Activated CD8-positive, alpha-beta T cell treated with anti-CD3 and anti-CD28 coated beads for 36 hours (primary cell): ENCODE measurements at regions not wholly inside any gene's neighbourhood (a gene's known extent, or its start where the extent isn't known, plus 50 kb on each side); places are given as distances from the start of the nearest gene placed in this dataset.

Experiments
- ATAC-seq: fragments of 200-7000 bp; cut with Tn5 transposase; one replicate; pipeline ENCODE4 v1.10.0; 2021; ENCODE audit warnings: mild to moderate bottlenecking, moderate library complexity
- CTCF ChIA-PET: fragments of 350-600 bp; sonication (Branson Sonifier 250); formaldehyde crosslinking; loops from one replicate; lab custom pipeline; 2021; ENCODE audit warnings: antibody characterized with exemption; lab: Charles Lee
- POLR2A ChIA-PET: fragments of 350-600 bp; sonication (Branson Sonifier 250); formaldehyde crosslinking; loops from one replicate; lab custom pipeline; 2021; ENCODE audit warnings: antibody characterized with exemption; lab: Charles Lee
- DNase-seq: peaks from one replicate; pipeline ENCODE4 v3.0.0-alpha.2; 2020
- H3K27ac Mint-ChIP-seq: one replicate; pipeline ENCODE4 v1.8.0; 2021; ENCODE audit warnings: mild to moderate bottlenecking, mixed read lengths
- H3K27me3 Mint-ChIP-seq: one replicate; pipeline ENCODE4 v1.8.0; 2021; ENCODE audit warnings: mixed read lengths
- H3K36me3 Mint-ChIP-seq: one replicate; pipeline ENCODE4 v1.8.0; 2021; ENCODE audit warnings: low read depth, mixed read lengths
- H3K4me1 Mint-ChIP-seq: one replicate; pipeline ENCODE4 v1.8.0; 2021; ENCODE audit warnings: low read depth, mixed read lengths
- H3K4me3 Mint-ChIP-seq: one replicate; pipeline ENCODE4 v1.8.0; 2021; ENCODE audit warnings: mild to moderate bottlenecking, moderate library complexity, mixed read lengths
- H3K9me3 Mint-ChIP-seq: one replicate; pipeline ENCODE4 v1.8.0; 2021; ENCODE audit warnings: mixed read lengths
- intact Hi-C: fragments of 100-400 bp; cut with micrococcal nuclease; formaldehyde crosslinking; loops from one replicate; pipeline ENCODE4 v1.10.0; 2022
- TF ChIP-seq, protein P1 (sequence below): fragments of 200-600 bp; IDR thresholded peaks from one replicate; pipeline ENCODE4 v1.8.0; 2022; ENCODE audit warnings: antibody characterized with exemption, mild to moderate bottlenecking

DNA sequence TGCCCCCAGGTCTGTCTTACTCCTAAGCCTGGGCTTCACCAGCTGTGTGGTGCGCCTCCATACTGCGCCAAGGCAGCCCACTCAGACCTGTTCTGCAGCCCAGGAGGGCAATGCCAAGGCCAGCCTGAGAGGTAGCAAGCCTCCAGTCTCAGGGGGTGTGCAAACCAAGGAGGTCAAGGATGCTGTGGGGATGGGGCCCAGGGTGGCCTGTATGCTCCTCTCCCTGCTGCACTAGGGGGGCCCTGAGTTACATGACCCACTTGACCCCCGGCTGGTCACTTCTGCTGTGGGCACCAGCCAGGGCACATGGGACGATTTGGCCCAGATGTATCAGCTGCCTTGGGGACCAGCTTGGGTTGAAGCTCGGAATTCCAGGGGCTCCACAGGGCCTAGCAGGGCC is 70.0 kb upstream of the SLC6A6 start:
- CTCF ChIA-PET: interaction anchor here (0.5 kb wide), 1 partner anchor 136 kb away, joined by 3 read pairs; no protein-coding TSS in a partner anchor
- H3K27me3 Mint-ChIP-seq: peaks cover 3% of the 10 kb centered on the region
- H3K4me3 Mint-ChIP-seq: no peak overlapping the region
- H3K4me1 Mint-ChIP-seq: no peaks in the 10 kb centered on the region
- intact Hi-C loops: no loop called here
- H3K27ac Mint-ChIP-seq: no peak overlapping the region
- POLR2A ChIA-PET: no interaction called here
- ATAC-seq (no peak), DNase-seq (no peak)
- no peaks in the 10 kb centered on the region for H3K9me3 Mint-ChIP-seq
- no peaks in the 10 kb centered on the region for H3K36me3 Mint-ChIP-seq
- TF ChIP-seq, protein P1, sequence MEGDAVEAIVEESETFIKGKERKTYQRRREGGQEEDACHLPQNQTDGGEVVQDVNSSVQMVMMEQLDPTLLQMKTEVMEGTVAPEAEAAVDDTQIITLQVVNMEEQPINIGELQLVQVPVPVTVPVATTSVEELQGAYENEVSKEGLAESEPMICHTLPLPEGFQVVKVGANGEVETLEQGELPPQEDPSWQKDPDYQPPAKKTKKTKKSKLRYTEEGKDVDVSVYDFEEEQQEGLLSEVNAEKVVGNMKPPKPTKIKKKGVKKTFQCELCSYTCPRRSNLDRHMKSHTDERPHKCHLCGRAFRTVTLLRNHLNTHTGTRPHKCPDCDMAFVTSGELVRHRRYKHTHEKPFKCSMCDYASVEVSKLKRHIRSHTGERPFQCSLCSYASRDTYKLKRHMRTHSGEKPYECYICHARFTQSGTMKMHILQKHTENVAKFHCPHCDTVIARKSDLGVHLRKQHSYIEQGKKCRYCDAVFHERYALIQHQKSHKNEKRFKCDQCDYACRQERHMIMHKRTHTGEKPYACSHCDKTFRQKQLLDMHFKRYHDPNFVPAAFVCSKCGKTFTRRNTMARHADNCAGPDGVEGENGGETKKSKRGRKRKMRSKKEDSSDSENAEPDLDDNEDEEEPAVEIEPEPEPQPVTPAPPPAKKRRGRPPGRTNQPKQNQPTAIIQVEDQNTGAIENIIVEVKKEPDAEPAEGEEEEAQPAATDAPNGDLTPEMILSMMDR: no peak

DNA sequence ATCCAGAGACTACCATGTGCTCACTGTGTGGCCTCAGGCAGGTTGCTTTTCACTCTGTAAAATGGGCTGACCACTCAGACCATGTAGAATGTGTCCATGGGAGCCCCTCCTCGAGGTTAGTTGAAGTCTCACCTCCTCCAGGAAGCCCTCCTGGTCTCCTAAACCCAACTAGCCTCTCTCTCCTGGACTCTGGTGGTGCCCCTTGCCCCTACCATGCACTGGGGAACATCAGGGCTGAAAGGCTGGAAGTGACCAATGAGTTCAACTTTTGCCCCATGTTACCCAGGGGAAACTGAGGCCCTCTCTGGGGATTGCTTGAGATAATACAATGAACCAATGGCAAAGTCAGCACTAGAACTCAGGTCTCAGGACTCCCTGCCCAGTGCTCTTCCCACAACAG is 69.2 kb upstream of the SLC6A6 start:
- CTCF ChIA-PET: no interaction called here
- no peaks in the 10 kb centered on the region for H3K4me1 Mint-ChIP-seq
- H3K27me3 Mint-ChIP-seq: peaks cover 3% of the 10 kb centered on the region
- no peak for DNase-seq
- H3K27ac Mint-ChIP-seq: no peak overlapping the region
- H3K36me3 Mint-ChIP-seq: no peaks in the 10 kb centered on the region
- intact Hi-C loops: no loop called here
- ATAC-seq: no peak
- POLR2A ChIA-PET: no interaction called here
- TF ChIP-seq, protein P1: no peak
- no peaks in the 10 kb centered on the region for H3K9me3 Mint-ChIP-seq
- H3K4me3 Mint-ChIP-seq: no peak overlapping the region

DNA sequence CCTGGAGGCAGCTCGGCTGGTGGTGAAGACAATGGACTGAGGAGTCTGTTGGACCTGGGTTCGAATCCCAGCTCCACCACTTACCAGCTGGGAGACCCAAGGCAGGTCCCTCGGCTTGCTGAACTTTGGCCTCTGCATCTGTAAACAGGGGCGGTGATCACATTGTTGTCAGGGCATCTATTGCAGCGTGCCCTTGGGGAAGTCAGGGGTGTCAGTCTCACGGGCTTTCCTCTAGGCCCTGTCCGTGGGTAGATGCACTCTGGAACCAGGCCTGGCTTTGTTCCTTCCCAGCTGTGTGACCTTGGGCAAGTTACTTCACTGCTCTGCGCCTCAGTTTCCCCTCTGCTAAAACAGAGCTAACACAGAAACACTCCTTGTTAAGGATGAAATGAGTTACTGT is 68.8 kb upstream of the SLC6A6 start:
- DNase-seq (no peak), ATAC-seq (no peak)
- H3K27ac Mint-ChIP-seq: no peak overlapping the region
- TF ChIP-seq, protein P1: no peak
- CTCF ChIA-PET: no interaction called here
- POLR2A ChIA-PET: no interaction called here
- H3K9me3 Mint-ChIP-seq: no peaks in the 10 kb centered on the region
- H3K4me3 Mint-ChIP-seq: no peak overlapping the region
- H3K36me3 Mint-ChIP-seq: no peaks in the 10 kb centered on the region
- H3K4me1 Mint-ChIP-seq: no peaks in the 10 kb centered on the region
- intact Hi-C loops: no loop called here
- H3K27me3 Mint-ChIP-seq: peaks cover 2% of the 10 kb centered on the region

DNA sequence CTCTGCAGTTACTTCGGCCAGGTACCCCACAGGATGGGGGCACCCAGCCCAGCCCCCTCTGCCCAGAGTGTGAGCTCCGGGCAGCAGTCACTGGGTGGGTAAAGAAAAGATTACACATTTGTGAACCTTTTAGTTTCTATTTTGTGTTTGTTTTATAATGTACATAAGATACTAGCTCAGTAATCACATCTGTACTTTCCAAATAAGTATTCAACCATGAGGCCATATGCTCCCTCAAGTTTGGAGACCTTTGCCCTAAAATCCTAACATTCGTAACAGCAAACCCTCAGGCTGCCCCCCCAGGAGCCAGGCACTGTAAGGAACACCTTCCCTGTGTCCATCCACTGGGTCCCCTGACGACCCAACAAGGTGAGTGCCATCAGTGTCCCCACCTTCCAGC is 68.3 kb upstream of the SLC6A6 start:
- Mint-ChIP-seq H3K27me3 (peaks cover 2% of the 10 kb centered on the region), H3K4me1 (no peaks in the 10 kb centered on the region), H3K36me3 (no peaks in the 10 kb centered on the region), H3K27ac (no peak overlapping the region), H3K9me3 (no peaks in the 10 kb centered on the region), H3K4me3 (no peak overlapping the region)
- intact Hi-C loops: no loop called here
- TF ChIP-seq, protein P1: no peak
- no peak for DNase-seq
- ChIA-PET CTCF (no interaction called here), POLR2A (no interaction called here)
- ATAC-seq: no peak

DNA sequence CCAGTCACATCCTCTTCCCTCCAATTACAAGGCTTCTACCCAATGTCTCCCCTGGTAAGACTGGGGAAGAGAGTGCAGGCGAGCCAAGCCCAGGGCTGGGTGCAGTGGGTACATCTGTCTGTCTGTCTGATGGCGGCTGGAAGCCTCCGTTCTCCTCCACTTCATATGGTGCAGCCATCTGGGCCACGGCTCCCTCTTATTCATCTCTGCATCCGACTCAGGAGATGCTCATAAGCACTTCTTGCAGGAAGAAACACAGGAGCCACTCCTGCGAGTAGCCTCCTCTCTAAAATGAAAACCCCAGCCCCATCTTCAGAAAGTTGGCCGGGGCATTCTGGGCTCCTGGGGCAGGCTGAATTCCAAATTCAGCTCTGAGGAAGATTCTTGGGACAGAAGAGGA is 67.5 kb upstream of the SLC6A6 start:
- CTCF ChIA-PET: no interaction called here
- no peak overlapping the region for H3K27ac Mint-ChIP-seq
- TF ChIP-seq, protein P1: no peak

More for the DNA sequence above, 67.5 kb upstream of the SLC6A6 start:
- Mint-ChIP-seq H3K4me3 (no peak overlapping the region), H3K36me3 (no peaks in the 10 kb centered on the region), H3K27me3 (peaks cover 2% of the 10 kb centered on the region), H3K4me1 (no peaks in the 10 kb centered on the region), H3K9me3 (no peaks in the 10 kb centered on the region)
- DNase-seq (no peak), ATAC-seq (no peak)
- intact Hi-C loops: no loop called here
- POLR2A ChIA-PET: no interaction called here
